NB4 (cell line): ENCODE measurements at regions not wholly inside any gene's neighbourhood (a gene's known extent, or its start where the extent isn't known, plus 50 kb on each side); places are given as distances from the start of the nearest gene placed in this dataset.

Source experiments
- CTCF ChIP-seq: IDR thresholded peaks from one replicate; pipeline ENCODE4 v1.5.1; 2012; ENCODE audit warnings: low read depth, low read length
- MYC ChIP-seq: IDR thresholded peaks from 2 replicates; pipeline ENCODE4 v1.6.1; 2011; ENCODE audit warnings: low read depth, low read length
- POLR2A ChIP-seq: IDR thresholded peaks from 2 replicates; pipeline ENCODE4 v1.6.1; 2011; ENCODE audit warnings: mild to moderate bottlenecking; ENCODE audit not compliant: insufficient read length; ENCODE audit errors: extremely low read depth

DNA sequence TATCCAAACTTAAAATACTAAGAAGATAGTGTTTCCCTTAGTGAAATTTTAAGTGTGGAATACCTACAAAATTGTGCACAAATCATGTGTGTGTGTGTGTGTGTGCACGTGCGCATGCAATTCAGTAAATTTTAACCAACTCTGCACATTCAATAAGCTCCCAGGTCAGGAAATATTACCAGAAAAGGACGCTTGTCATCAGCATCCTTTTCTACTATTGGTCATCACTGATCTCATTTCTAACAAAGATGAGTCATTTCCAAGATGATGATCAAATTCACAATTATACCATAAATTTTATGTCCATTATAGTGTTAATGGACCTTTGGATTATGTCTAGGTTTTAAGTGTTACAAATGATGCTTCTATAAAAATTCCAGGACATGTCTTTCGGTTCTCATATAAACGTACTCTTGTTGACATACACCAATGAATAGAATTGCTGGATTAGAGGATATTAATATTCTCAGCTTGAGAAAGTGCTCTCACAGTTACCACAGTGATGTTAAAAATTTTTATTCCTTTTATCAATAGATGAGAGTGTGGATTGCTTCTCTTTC lies 560.9 kb upstream of the AGA start:
- TF ChIP-seq CTCF = no peak
- TF ChIP-seq POLR2A = no peak
- no peak for TF ChIP-seq MYC
